HCT116 (cell line): ENCODE measurements at regions not wholly inside any gene's neighbourhood (a gene's known extent, or its start where the extent isn't known, plus 50 kb on each side); places are given as distances from the start of the nearest gene placed in this dataset.

Experiments used
- EZH2phosphoT487 ChIP-seq: fragments of 200-600 bp; IDR thresholded peaks from 2 replicates; pipeline ENCODE4 v1.6.1; 2018; ENCODE audit warnings: antibody characterized with exemption, borderline replicate concordance
- ZFX ChIP-seq: fragments of 450-650 bp; IDR thresholded peaks from 2 replicates; pipeline ENCODE4 v1.6.1; 2017
- TF ChIP-seq, protein P1 (sequence below), 3 experiments: fragments of 200-600 bp in 1 of 3; sonication (generic) in 1 of 3; IDR thresholded peaks in 2 of 3; conservative IDR thresholded peaks in 1 of 3; 2 replicates each; pipeline ENCODE4 v1.5.1; 2012 to 2017; ENCODE audit warnings: low read depth in 2 of 3, low read length in 2 of 3, antibody characterized with exemption in 1 of 3, borderline replicate concordance in 1 of 3, control low read depth in 1 of 3, mild to moderate bottlenecking in 1 of 3, mixed read lengths in 1 of 3, mixed run types in 1 of 3, moderate library complexity in 1 of 3; ENCODE audit not compliant: insufficient read depth in 1 of 3
- TF ChIP-seq, protein P2 (sequence below): IDR thresholded peaks from 2 replicates; pipeline ENCODE4 v1.6.1; 2012
- TF ChIP-seq, protein P3 (sequence below): IDR thresholded peaks from 2 replicates; pipeline ENCODE4 v1.6.1; 2012; ENCODE audit warnings: low read depth

DNA sequence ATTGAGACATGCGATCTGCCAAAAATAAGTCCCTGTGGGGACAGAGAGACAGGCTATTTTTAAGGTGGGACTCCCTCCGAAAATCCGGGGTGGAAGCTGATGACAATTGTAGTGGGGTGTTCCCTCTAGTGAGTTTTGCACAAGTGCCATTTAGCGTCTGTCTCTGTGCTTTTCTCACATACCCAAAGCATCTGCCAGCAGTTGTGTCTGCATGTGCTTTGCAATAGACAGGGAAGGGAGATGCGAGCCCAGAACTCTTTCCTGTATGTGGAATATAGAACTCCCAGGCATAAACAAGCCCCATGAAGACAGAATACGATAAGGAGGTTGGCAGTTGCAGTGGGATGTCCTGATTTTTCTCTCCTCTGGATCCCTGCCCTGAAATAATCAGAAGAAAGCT lies 282.7 kb upstream of the XYLT1 start:
- TF ChIP-seq, protein P1, sequence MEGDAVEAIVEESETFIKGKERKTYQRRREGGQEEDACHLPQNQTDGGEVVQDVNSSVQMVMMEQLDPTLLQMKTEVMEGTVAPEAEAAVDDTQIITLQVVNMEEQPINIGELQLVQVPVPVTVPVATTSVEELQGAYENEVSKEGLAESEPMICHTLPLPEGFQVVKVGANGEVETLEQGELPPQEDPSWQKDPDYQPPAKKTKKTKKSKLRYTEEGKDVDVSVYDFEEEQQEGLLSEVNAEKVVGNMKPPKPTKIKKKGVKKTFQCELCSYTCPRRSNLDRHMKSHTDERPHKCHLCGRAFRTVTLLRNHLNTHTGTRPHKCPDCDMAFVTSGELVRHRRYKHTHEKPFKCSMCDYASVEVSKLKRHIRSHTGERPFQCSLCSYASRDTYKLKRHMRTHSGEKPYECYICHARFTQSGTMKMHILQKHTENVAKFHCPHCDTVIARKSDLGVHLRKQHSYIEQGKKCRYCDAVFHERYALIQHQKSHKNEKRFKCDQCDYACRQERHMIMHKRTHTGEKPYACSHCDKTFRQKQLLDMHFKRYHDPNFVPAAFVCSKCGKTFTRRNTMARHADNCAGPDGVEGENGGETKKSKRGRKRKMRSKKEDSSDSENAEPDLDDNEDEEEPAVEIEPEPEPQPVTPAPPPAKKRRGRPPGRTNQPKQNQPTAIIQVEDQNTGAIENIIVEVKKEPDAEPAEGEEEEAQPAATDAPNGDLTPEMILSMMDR (IDR thresholded peaks at IDR 0.05 in 2 of 3, conservative IDR thresholded peaks at IDR 0.05 in 1 of 3; ENCODE audit: borderline replicate concordance in 1 of 3, insufficient read depth in 1 of 3, low read depth in 2 of 3, low read length in 2 of 3), result no peak
- TF ChIP-seq EZH2phosphoT487 (no peak), ZFX (no peak)
- TF ChIP-seq, protein P2, sequence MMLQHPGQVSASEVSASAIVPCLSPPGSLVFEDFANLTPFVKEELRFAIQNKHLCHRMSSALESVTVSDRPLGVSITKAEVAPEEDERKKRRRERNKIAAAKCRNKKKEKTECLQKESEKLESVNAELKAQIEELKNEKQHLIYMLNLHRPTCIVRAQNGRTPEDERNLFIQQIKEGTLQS, result no peak
- TF ChIP-seq, protein P3, sequence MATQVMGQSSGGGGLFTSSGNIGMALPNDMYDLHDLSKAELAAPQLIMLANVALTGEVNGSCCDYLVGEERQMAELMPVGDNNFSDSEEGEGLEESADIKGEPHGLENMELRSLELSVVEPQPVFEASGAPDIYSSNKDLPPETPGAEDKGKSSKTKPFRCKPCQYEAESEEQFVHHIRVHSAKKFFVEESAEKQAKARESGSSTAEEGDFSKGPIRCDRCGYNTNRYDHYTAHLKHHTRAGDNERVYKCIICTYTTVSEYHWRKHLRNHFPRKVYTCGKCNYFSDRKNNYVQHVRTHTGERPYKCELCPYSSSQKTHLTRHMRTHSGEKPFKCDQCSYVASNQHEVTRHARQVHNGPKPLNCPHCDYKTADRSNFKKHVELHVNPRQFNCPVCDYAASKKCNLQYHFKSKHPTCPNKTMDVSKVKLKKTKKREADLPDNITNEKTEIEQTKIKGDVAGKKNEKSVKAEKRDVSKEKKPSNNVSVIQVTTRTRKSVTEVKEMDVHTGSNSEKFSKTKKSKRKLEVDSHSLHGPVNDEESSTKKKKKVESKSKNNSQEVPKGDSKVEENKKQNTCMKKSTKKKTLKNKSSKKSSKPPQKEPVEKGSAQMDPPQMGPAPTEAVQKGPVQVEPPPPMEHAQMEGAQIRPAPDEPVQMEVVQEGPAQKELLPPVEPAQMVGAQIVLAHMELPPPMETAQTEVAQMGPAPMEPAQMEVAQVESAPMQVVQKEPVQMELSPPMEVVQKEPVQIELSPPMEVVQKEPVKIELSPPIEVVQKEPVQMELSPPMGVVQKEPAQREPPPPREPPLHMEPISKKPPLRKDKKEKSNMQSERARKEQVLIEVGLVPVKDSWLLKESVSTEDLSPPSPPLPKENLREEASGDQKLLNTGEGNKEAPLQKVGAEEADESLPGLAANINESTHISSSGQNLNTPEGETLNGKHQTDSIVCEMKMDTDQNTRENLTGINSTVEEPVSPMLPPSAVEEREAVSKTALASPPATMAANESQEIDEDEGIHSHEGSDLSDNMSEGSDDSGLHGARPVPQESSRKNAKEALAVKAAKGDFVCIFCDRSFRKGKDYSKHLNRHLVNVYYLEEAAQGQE, result no peak
